Stimulated activated naive CD8-positive, alpha-beta T cell treated with anti-CD3 and anti-CD28 coated beads, Interleukin-15, amount 100 ng/mL, for 72 hours (primary cell): ENCODE measurements at regions not wholly inside any gene's neighbourhood (a gene's known extent, or its start where the extent isn't known, plus 50 kb on each side); places are given as distances from the start of the nearest gene placed in this dataset.
"Not testable (repeated sequence)": the region's sequence is repeated elsewhere in the genome, so short reads cannot be mapped to it uniquely, and the experiment has no call there.

Experiments used
- ATAC-seq: fragments of 150-1000 bp; cut with Tn5 transposase; 2 replicates; pipeline ENCODE4 v1.10.0; 2021; ENCODE audit warnings: mild to moderate bottlenecking, moderate library complexity
- DNase-seq, 2 donors: peaks; one replicate each; pipeline ENCODE4 v3.0.0; 2021 to 2022
- H3K27ac Mint-ChIP-seq, 2 donors: one replicate each; pipeline ENCODE4 v1.8.0; 2022; ENCODE audit warnings: mild to moderate bottlenecking in 2 of 2, mixed read lengths in 2 of 2, moderate library complexity in 2 of 2
- H3K27me3 Mint-ChIP-seq: one replicate; pipeline ENCODE4 v1.8.0; 2022; ENCODE audit warnings: mixed read lengths
- H3K4me1 Mint-ChIP-seq: one replicate; pipeline ENCODE4 v1.8.0; 2022; ENCODE audit warnings: mild to moderate bottlenecking, mixed read lengths
- H3K4me3 Mint-ChIP-seq, 2 donors: one replicate each; pipeline ENCODE4 v1.8.0; 2022; ENCODE audit warnings: mild to moderate bottlenecking in 2 of 2, mixed read lengths in 2 of 2, moderate library complexity in 1 of 2
- H3K9me3 Mint-ChIP-seq, 2 donors: one replicate each; pipeline ENCODE4 v1.8.0; 2022; ENCODE audit warnings: mixed read lengths in 2 of 2

DNA sequence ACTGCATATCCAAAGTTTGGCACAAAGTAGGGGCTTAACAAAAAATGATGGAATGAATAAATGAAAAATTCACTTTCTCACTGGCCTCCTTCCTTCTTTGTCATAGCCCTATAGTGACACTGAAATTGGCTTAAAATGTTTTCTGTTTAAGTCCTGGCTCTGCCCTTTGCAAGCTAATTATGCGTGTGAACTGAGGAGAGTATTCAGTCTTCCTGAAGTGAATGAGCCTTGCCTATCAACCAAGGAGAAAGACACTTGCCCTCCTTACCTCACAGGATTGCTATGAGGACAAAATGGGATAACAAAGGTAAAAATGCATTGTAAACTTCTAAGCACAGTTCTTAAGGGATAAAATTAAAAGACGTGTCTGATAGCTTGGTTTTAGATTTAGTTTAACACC, 729.8 kb upstream of the ANO3 start:
- Mint-ChIP-seq H3K27me3 (no peaks in the 10 kb centered on the region), H3K4me1 (no peaks in the 10 kb centered on the region), H3K27ac (no peak overlapping the region), H3K9me3 (peaks cover 13% of the 10 kb centered on the region in 2 donors), H3K4me3 (no peak overlapping the region)
- ATAC-seq (no peak), DNase-seq (no peak)

DNA sequence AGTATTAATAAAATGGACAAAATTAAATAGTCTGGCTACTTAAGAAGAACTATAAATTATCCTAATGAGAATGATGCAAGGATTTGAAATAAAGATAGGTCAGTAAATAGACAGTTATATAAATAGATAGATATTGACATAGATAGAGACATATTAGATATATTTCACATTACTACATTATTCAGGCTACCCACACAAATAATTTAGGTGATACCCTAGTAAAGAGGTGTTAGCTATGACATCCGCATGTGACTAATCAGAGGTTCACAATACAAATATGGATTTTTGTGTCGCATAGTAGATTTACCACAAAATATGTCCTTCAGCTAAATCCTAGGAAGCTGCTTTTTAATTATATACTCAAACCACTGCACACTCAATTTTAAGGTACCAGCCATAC, 729.0 kb upstream of the ANO3 start:
- H3K27me3 Mint-ChIP-seq = no peaks in the 10 kb centered on the region
- H3K27ac Mint-ChIP-seq = no peak overlapping the region
- DNase-seq (no peak), ATAC-seq (no peak)
- peaks cover 20 to 21% of the 10 kb centered on the region in 2 donors for H3K9me3 Mint-ChIP-seq
- no peaks in the 10 kb centered on the region for H3K4me1 Mint-ChIP-seq
- H3K4me3 Mint-ChIP-seq = no peak overlapping the region

DNA sequence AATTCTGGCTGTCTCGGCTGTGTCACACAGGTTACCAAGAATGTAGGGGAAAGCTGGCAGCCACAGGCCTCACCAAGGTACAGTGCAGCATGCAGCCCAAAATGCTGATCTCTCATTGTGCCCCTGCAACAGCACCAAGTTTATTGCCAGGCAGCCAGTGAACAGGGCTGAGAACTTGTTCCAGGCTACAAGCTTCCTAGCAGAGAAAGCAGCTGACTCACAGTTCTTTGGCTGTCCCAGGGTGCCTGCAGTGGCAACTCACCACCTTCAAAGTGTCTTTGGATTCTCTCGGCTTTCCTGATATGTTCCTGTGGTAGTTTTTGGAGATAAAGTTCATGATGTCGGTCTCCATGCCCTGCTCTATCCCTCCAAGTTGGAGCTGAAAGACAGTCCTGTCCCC, 719.1 kb upstream of the ANO3 start:
- Mint-ChIP-seq H3K9me3 (peaks cover 2 to 25% of the 10 kb centered on the region in 2 donors), H3K27ac (no peak overlapping the region), H3K4me3 (no peak overlapping the region), H3K4me1 (no peaks in the 10 kb centered on the region), H3K27me3 (no peaks in the 10 kb centered on the region)
- DNase-seq = no peak
- ATAC-seq = no peak

DNA sequence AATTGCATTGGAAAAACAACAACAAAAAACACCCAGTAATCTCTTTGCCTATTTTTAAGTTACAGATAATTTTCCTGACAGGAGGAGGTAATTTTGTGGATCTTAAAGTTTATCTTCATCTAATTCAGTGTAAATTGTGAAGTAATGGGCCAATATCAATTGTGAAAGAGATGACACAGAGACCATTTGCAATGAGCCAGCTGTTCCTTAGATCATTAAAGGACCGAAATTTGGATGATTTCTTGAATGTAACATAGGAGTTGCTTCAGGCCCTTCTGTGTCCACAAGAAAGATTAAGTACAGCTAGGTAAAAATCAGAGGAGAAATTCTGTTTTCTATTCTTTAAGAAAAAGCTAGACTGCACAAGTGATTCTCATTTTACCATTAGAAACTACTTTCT, 718.5 kb upstream of the ANO3 start:
- H3K27me3 Mint-ChIP-seq = no peaks in the 10 kb centered on the region
- DNase-seq (no peak), ATAC-seq (no peak)
- H3K9me3 Mint-ChIP-seq = peaks cover 0 to 22% of the 10 kb centered on the region in 2 donors
- H3K4me3 Mint-ChIP-seq = no peak overlapping the region
- no peaks in the 10 kb centered on the region for H3K4me1 Mint-ChIP-seq
- no peak overlapping the region for H3K27ac Mint-ChIP-seq

DNA sequence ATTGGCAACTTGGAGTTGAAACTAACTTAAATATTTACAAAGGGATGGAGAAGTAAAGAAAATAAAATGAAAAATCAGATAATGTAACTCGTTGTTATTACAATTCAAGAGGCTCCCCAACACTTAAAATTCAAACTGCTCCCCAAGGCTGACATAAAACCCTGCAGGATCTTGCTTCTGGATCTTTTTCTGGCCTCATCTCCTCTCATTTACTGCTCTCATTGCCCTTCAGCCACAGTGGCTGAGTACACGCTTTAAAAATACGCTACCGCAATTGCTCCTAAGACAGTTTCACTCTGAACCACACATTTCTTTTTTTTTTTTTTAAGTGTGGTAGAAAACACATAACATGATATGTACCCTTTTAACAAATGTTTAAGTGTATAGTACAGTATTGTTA, 718.1 kb upstream of the ANO3 start:
- no peaks in the 10 kb centered on the region for H3K4me1 Mint-ChIP-seq
- no peak overlapping the region for H3K4me3 Mint-ChIP-seq
- ATAC-seq (no peak), DNase-seq (no peak)
- H3K27ac Mint-ChIP-seq = no peak overlapping the region
- H3K9me3 Mint-ChIP-seq = peaks cover 0 to 22% of the 10 kb centered on the region in 2 donors
- H3K27me3 Mint-ChIP-seq = no peaks in the 10 kb centered on the region

DNA sequence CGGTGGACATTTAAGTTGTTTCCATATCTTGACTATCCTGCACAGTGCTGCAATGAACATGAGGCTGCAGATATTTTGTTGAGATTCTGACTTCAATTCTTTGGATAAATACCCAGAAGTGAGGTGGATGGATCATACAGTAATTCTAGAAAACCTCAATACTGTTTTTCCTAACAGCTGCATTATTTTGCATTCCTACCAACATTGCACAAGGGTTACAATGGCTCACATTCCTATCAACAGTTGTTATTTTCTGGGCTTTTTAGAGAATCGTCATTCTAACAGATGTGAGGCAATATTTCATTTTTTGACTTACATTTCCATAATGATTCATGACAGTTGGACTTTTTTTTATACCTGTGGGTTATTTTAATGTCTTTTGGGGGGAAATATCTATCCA, 716.9 kb upstream of the ANO3 start:
- no peaks in the 10 kb centered on the region for H3K27me3 Mint-ChIP-seq
- DNase-seq = no peak
- peaks cover 0 to 14% of the 10 kb centered on the region in 2 donors for H3K9me3 Mint-ChIP-seq
- H3K27ac Mint-ChIP-seq = no peak overlapping the region
- no peak for ATAC-seq
- H3K4me3 Mint-ChIP-seq = no peak overlapping the region
- no peaks in the 10 kb centered on the region for H3K4me1 Mint-ChIP-seq

DNA sequence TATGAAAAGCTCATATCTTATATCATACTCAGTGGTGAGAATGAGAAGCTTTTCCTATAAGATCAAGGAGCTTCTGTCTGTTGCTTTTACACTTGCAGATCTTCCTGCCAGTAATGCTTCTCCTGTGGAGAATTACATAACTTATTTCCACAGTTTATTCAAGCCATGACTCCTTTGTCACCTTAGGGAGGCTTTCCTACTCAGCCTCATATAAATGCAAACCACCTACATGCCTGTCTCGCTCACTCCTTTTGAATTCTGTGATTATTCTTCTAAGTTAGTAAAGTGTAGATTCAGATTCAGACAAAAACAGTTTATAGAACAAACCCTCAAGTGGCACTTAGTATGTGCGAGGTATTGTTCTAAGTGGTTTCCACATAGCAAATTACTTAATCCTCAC, 716.1 kb upstream of the ANO3 start:
- no peak for DNase-seq
- no peak for ATAC-seq
- no peaks in the 10 kb centered on the region for H3K27me3 Mint-ChIP-seq
- H3K4me1 Mint-ChIP-seq = no peaks in the 10 kb centered on the region
- no peak overlapping the region for H3K4me3 Mint-ChIP-seq
- peaks cover 0 to 7% of the 10 kb centered on the region in 2 donors for H3K9me3 Mint-ChIP-seq
- no peak overlapping the region for H3K27ac Mint-ChIP-seq

DNA sequence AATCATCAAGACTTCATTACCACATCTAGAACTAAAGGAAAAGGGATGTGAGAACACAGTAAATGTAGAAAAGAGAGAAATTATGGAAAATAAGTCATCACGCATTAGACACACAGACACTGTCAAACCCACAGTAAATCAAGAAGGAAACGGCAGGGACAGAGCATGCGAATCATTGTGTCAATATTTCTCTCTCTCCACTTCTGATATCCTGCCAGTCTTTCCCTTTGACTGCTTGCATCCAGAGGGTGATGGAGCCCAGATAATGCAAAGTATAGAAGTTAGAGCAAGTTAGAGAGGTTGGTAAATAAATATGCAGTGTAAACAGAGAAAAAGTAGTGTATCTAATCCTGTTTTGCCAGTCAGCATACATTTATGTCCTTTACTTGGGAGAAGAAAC, 706.8 kb upstream of the ANO3 start:
- Mint-ChIP-seq H3K4me1 (no peaks in the 10 kb centered on the region), H3K27ac (no peak overlapping the region), H3K27me3 (no peaks in the 10 kb centered on the region), H3K4me3 (no peak overlapping the region), H3K9me3 (peaks cover 7 to 28% of the 10 kb centered on the region in 2 donors)
- DNase-seq (no peak), ATAC-seq (no peak)

DNA sequence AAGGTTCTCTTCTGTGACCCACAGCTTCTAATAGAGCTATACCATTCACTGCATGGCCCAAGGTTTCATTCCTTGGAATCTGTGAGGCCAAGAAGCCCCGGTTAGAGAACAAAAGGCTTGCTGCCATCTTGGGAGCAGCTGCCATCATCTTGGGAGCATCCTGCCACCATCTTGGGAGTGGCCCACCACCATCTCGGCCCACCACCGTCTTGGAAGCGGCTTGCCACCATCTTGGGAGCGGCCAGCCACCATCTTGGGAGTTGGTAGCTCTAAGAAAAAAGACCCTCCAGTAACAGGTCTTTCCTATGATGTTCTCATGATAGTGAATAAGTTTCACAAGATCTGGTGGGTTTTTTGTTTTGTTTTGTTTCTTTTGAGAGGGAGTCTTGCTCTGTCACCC, 703.9 kb upstream of the ANO3 start:
- H3K4me3 Mint-ChIP-seq = no peak overlapping the region
- H3K9me3 Mint-ChIP-seq = peaks cover 4 to 25% of the 10 kb centered on the region in 2 donors
- no peaks in the 10 kb centered on the region for H3K4me1 Mint-ChIP-seq
- DNase-seq (no peak), ATAC-seq (no peak)
- H3K27me3 Mint-ChIP-seq = no peaks in the 10 kb centered on the region
- no peak overlapping the region for H3K27ac Mint-ChIP-seq

DNA sequence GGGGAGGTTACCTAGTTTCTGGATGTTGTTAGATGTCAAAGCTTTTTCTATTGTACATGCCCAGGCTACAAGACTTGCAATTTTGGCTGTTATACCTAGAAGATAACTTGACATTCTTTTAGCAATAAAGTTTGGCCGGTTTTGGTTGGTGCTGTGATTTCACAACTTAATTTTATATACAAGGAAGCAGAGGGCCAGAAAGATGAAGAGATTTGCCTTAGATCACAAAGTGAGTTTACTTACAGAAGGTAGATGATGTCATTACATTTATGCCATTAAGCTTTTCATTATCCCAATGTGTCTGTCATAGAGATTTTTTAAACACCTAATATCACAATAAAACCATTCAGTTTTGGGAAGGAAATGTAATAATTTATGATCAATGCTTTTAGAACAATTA, 698.7 kb upstream of the ANO3 start:
- Mint-ChIP-seq H3K4me1 (no peaks in the 10 kb centered on the region), H3K9me3 (peaks cover 7 to 8% of the 10 kb centered on the region in 2 donors), H3K27ac (no peak overlapping the region), H3K4me3 (no peak overlapping the region), H3K27me3 (no peaks in the 10 kb centered on the region)
- no peak for DNase-seq
- ATAC-seq = no peak

DNA sequence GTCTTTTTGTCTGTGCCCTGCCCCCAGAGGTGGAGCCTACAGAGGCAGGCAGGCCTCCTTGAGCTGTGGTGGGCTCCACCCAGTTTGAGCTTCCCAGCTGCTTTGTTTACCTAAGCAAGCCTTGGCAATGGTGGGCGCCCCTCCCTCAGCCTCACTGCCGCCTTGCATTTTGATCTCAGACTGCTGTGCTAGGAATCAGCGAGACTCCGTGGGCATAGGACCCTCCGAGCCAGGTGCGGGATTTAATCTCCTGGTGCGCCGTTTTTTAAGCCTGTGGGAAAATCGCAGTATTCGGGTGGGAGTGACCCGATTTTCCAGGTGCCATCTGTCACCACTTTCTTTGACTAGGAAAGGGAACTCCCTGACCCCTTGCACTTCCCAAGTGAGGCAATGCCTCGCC, 682.7 kb upstream of the ANO3 start:
- H3K9me3 Mint-ChIP-seq = peaks cover 0 to 15% of the 10 kb centered on the region in 2 donors
- H3K4me1 Mint-ChIP-seq, H3K27me3 Mint-ChIP-seq, H3K4me3 Mint-ChIP-seq, DNase-seq, ATAC-seq: not testable (repeated sequence)
- peak overlapping the region in 1 of 2 donors; percentile 76 for H3K27ac Mint-ChIP-seq

DNA sequence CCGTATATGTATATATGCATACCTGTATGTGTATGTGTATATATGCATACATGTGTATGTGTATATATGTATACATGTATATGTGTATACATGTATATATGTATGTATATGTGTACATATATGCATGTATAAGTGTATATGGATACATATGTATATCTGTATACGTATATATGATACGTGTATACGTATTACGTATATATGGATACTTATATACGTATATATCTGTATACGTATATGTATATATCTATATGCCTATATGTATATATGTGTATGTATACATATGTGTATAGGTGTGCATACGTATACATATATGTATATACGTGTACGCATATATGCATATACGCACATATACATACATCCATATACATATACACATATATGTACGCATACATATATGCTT, 681.6 kb upstream of the ANO3 start:
- H3K9me3 Mint-ChIP-seq = peaks cover 0 to 15% of the 10 kb centered on the region in 2 donors
- no peaks in the 10 kb centered on the region for H3K4me1 Mint-ChIP-seq
- H3K27me3 Mint-ChIP-seq = no peaks in the 10 kb centered on the region
- H3K27ac Mint-ChIP-seq = no peak overlapping the region
- H3K4me3 Mint-ChIP-seq = no peak overlapping the region
- ATAC-seq (no peak), DNase-seq (no peak)

DNA sequence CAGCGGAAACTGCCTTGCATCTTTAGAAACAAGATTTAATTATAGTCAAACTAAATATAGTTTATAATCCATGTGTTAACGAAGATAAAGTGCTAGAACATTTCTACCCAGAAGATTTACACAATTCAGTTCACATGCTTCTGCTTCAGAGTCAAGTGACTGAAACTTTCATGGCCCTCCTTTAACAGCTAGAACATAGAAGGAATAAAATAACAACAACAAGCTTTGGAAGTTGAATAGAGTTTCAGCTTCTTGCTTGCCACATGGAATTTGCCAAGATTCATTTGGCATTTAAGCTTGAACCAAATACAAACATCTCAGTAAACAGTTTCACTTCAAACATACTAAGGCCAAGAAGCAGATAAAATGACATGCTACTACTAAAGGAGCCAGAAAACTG, 676.3 kb upstream of the ANO3 start:
- no peak overlapping the region for H3K27ac Mint-ChIP-seq
- no peaks in the 10 kb centered on the region for H3K9me3 Mint-ChIP-seq
- DNase-seq (no peak), ATAC-seq (no peak)
- H3K4me1 Mint-ChIP-seq = no peaks in the 10 kb centered on the region
- H3K4me3 Mint-ChIP-seq = no peak overlapping the region
- no peaks in the 10 kb centered on the region for H3K27me3 Mint-ChIP-seq

DNA sequence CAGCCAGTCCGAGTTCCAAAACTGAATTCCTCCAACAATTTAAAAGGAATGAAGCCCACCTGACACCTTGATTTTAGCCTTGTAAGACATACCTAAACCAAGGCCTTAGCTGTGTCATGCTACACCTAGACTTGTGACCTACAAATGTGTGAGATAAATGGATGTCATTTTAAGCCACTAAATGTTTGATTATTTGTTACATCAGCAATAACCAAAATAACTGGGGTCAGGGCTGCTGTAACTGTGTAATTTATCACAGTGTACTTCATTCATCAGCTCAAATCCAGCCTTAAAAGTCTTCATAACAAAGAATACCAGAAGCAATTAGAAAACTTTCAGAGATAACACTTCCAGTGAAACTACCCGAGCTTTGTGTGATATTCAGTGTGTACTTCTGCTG, 673.0 kb upstream of the ANO3 start:
- Mint-ChIP-seq H3K4me1 (no peaks in the 10 kb centered on the region), H3K4me3 (no peak overlapping the region), H3K27me3 (no peaks in the 10 kb centered on the region), H3K9me3 (no peaks in the 10 kb centered on the region), H3K27ac (no peak overlapping the region)
- DNase-seq (no peak), ATAC-seq (no peak)

DNA sequence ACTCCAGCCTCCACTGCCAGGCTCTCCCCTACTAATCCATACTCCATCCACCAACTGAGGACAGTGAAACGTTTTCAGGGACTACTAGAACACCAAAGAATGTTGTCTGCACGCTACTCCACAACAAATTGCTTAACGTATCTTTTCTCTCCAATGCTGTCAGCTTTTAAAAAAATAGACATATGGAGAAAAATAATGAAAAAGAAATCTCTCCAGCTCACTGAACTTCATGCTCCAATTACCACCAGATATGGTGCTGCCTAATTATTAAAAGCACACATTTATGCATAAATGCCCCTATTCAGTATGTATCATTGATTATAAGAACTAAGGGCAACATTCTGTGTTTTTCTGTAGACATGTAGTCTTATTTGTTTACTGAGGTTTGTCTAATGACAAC, 672.2 kb upstream of the ANO3 start:
- Mint-ChIP-seq H3K27me3 (no peaks in the 10 kb centered on the region), H3K4me1 (no peaks in the 10 kb centered on the region), H3K9me3 (no peaks in the 10 kb centered on the region), H3K4me3 (no peak overlapping the region), H3K27ac (no peak overlapping the region)
- DNase-seq = no peak
- no peak for ATAC-seq

DNA sequence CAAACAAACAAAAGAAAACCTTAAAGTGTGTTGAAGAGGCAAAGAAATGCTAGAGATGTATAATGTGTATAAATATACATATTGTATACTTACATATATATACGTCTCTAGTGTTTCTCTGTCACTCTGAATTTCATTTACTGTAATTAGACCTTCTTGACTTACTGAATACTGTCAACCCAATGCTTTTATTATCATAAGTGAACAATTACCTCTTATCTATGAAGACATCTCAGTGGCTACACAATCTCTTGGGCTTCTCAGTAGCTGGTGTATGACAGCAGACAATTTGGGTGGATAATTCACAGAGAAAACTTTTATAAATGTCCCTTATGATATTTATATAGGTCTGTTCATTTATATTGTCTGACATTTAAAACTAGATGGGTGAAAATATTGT, 664.1 kb upstream of the ANO3 start:
- Mint-ChIP-seq H3K27ac (no peak overlapping the region), H3K4me1 (no peaks in the 10 kb centered on the region), H3K27me3 (no peaks in the 10 kb centered on the region), H3K9me3 (peaks cover 7 to 8% of the 10 kb centered on the region in 2 donors), H3K4me3 (no peak overlapping the region)
- ATAC-seq (no peak), DNase-seq (no peak)

DNA sequence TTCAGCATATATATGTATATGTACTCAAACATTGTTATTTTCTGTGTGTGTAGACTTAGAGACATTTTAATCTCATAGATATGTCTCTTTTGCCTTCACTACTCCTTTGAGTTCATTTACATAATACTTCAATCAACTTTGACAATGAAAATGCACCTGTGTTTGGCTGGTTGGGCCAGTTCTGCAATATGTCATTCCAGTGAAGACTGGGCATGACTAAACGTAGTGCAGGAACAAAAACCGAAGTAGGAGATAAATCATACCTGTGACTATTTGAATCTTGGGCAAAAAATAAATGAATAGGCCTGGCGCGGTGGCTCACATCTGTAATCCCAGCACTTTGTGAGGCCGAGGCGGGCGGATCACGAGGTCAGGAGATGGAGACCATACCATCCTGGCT, 640.0 kb upstream of the ANO3 start:
- Mint-ChIP-seq H3K27ac (no peak overlapping the region), H3K27me3 (no peaks in the 10 kb centered on the region), H3K4me3 (no peak overlapping the region), H3K9me3 (peaks cover 10 to 24% of the 10 kb centered on the region in 2 donors), H3K4me1 (no peaks in the 10 kb centered on the region)
- ATAC-seq (no peak), DNase-seq (no peak)

DNA sequence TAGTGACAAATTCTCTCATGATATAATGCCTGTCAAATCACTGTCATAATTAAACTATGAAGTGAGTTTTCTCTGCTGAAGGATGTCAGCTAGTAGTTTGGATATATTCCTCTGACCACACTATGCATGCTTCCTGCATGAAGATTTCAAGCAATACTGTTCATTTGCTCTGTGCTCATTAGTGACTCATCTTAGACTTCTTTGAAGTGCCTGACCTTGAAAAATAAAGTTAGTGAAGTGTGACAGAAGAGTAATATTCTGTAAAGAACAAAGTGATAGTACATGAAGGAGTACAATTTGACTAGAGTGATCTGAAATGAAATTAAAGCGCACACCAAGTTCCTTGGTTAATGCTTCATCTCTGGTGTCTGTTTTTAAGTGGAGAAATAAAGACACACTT, 629.5 kb upstream of the ANO3 start:
- no peak for ATAC-seq
- H3K27me3 Mint-ChIP-seq = no peaks in the 10 kb centered on the region
- H3K4me1 Mint-ChIP-seq = no peaks in the 10 kb centered on the region

More for the DNA sequence above, 629.5 kb upstream of the ANO3 start:
- Mint-ChIP-seq H3K9me3 (peaks cover 5 to 8% of the 10 kb centered on the region in 2 donors), H3K27ac (no peak overlapping the region), H3K4me3 (no peak overlapping the region)
- DNase-seq = no peak
